ENCODE measurements at regions not wholly inside any gene's neighbourhood (a gene's known extent, or its start where the extent isn't known, plus 50 kb on each side); places are given as distances from the start of the nearest gene placed in this dataset.
"Not testable (repeated sequence)": the region's sequence is repeated elsewhere in the genome, so short reads cannot be mapped to it uniquely, and the experiment has no call there.

- DNase-seq = no peak
Observed at GRCh38 chrX:121307449-121307848, 260.0 kb downstream of the GLUD2 start.

- DNase-seq = peak; percentile 2
Observed at GRCh38 chrX:121308276-121308805, 260.9 kb downstream of the GLUD2 start.

GRCh38 chrX:121310820-121311219 lies 263.4 kb downstream of the GLUD2 start:
- no peak for DNase-seq

- no peak for DNase-seq
Observed at GRCh38 chrX:121320441-121320840, 273.0 kb downstream of the GLUD2 start.

- DNase-seq = no peak
Observed at GRCh38 chrX:121322159-121322558, 274.7 kb downstream of the GLUD2 start.

- DNase-seq = no peak
Observed at GRCh38 chrX:121323337-121323736, 275.9 kb downstream of the GLUD2 start.

- no peak for DNase-seq
Observed at GRCh38 chrX:121333942-121334341, 286.5 kb downstream of the GLUD2 start.

- no peak for DNase-seq
Observed at GRCh38 chrX:121336831-121337421, 289.5 kb downstream of the GLUD2 start.

GRCh38 chrX:121337816-121338215 lies 290.4 kb downstream of the GLUD2 start:
- no peak for DNase-seq

GRCh38 chrX:121349263-121349662 lies 301.9 kb downstream of the GLUD2 start:
- DNase-seq = no peak

- DNase-seq = no peak
Observed at GRCh38 chrX:121356139-121356849, 308.9 kb downstream of the GLUD2 start.

GRCh38 chrX:121356850-121357171 lies 309.4 kb downstream of the GLUD2 start:
- DNase-seq = no peak

GRCh38 chrX:121360280-121360679 lies 312.9 kb downstream of the GLUD2 start:
- DNase-seq = no peak

- DNase-seq = no peak
Observed at GRCh38 chrX:121365572-121366161, 318.3 kb downstream of the GLUD2 start.

GRCh38 chrX:121374471-121374870 lies 327.1 kb downstream of the GLUD2 start:
- no peak for DNase-seq

GRCh38 chrX:121381915-121382314 lies 334.5 kb downstream of the GLUD2 start:
- not testable (repeated sequence) for DNase-seq

- DNase-seq = no peak
Observed at GRCh38 chrX:121389976-121390714, 342.7 kb downstream of the GLUD2 start.

GRCh38 chrX:121405826-121406225 lies 358.4 kb downstream of the GLUD2 start:
- DNase-seq = no peak

- no peak for DNase-seq
Observed at GRCh38 chrX:121407627-121408026, 360.2 kb downstream of the GLUD2 start.

- not testable (repeated sequence) for DNase-seq
Observed at GRCh38 chrX:121431514-121431913, 384.1 kb downstream of the GLUD2 start.

- no peak for DNase-seq
Observed at GRCh38 chrX:121433289-121433688, 385.9 kb downstream of the GLUD2 start.

- not testable (repeated sequence) for DNase-seq
Observed at GRCh38 chrX:121437666-121438065, 390.3 kb downstream of the GLUD2 start.

- DNase-seq = no peak
Observed at GRCh38 chrX:121455890-121456289, 408.5 kb downstream of the GLUD2 start.

GRCh38 chrX:121456315-121456714 lies 408.9 kb downstream of the GLUD2 start:
- no peak for DNase-seq

Data from CD4-positive, alpha-beta T cell treated with Interleukin-6 for 4 hours (primary cell).